ENCODE measurements at regions not wholly inside any gene's neighbourhood (a gene's known extent, or its start where the extent isn't known, plus 50 kb on each side); places are given as distances from the start of the nearest gene placed in this dataset.

DNA sequence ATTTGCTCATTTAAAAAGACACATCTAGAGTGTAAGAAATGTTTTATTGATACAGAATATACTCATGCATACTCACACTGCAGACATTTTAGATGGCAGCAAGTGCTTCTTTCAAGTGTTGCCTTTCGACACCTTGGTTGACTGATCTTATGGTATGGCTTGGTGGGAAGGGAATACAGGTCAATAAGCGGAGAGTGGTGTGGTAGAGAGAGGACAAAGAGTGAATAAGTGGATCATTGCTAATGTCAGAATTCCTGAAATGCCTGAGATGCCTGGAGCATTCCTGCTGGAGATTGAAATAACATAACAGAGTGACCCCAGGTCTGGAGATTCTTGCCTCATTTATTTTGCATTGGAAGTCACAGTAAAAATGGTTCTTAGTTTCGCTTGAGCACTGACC is 76.7 kb downstream of the RND3 start:
- TF ChIP-seq EZH2 (IDR thresholded peaks at IDR 0.05; ENCODE audit: insufficient read depth, poor library complexity, severe bottlenecking) (no peak), EZH2phosphoT487 (IDR thresholded peaks at IDR 0.05; ENCODE audit: insufficient read depth, low read depth) (no peak)
